ENCODE measurements at regions not wholly inside any gene's neighbourhood (a gene's known extent, or its start where the extent isn't known, plus 50 kb on each side); places are given as distances from the start of the nearest gene placed in this dataset.

- no peak overlapping the region for H3K4me3 ChIP-seq (ENCODE audit: low read depth, low read length)
- DNase-seq (ENCODE audit: low read depth) = no peak
- TF ChIP-seq CTCF (IDR thresholded peaks at IDR 0.05; ENCODE audit: insufficient read depth, low read depth, low read length) = no peak
Measured at GRCh38 chr7:156487811-156488533, 152.6 kb upstream of the RNF32 start.

GRCh38 chr7:156480671-156481070 lies 159.9 kb upstream of the RNF32 start:
- DNase-seq (ENCODE audit: low read depth) = no peak
- TF ChIP-seq CTCF (IDR thresholded peaks at IDR 0.05; ENCODE audit: insufficient read depth, low read depth, low read length) = no peak
- no peak overlapping the region for H3K4me3 ChIP-seq (ENCODE audit: low read depth, low read length)

- DNase-seq (ENCODE audit: low read depth) = no peak
- TF ChIP-seq CTCF (IDR thresholded peaks at IDR 0.05; ENCODE audit: insufficient read depth, low read depth, low read length) = no peak
Measured at GRCh38 chr7:156479596-156479995, 161.0 kb upstream of the RNF32 start.

GRCh38 chr7:156478486-156478885 lies 162.1 kb upstream of the RNF32 start:
- H3K4me3 ChIP-seq (ENCODE audit: low read depth, low read length) = no peak overlapping the region
- no peak for DNase-seq (ENCODE audit: low read depth)
- TF ChIP-seq CTCF (IDR thresholded peaks at IDR 0.05; ENCODE audit: insufficient read depth, low read depth, low read length) = no peak

More at GRCh38 chr7:156479596-156479995, 161.0 kb upstream of the RNF32 start:
- H3K4me3 ChIP-seq (ENCODE audit: low read depth, low read length) = no peak overlapping the region

- no peak for TF ChIP-seq CTCF (IDR thresholded peaks at IDR 0.05; ENCODE audit: insufficient read depth, low read depth, low read length)
Measured at GRCh38 chr7:156475666-156476065, 164.9 kb upstream of the RNF32 start.

GRCh38 chr7:156475179-156475578 lies 165.4 kb upstream of the RNF32 start:
- no peak overlapping the region for H3K4me3 ChIP-seq (ENCODE audit: low read depth, low read length)
- TF ChIP-seq CTCF (IDR thresholded peaks at IDR 0.05; ENCODE audit: insufficient read depth, low read depth, low read length) = no peak
- DNase-seq (ENCODE audit: low read depth) = no peak

More at GRCh38 chr7:156475666-156476065, 164.9 kb upstream of the RNF32 start:
- DNase-seq (ENCODE audit: low read depth) = peak; percentile 33
- no peak overlapping the region for H3K4me3 ChIP-seq (ENCODE audit: low read depth, low read length)
